HUDEP-2 (cell line): ENCODE measurements at regions not wholly inside any gene's neighbourhood (a gene's known extent, or its start where the extent isn't known, plus 50 kb on each side); places are given as distances from the start of the nearest gene placed in this dataset.

Experiments
- DNase-seq, 76 experiments: peaks; one replicate each; lab custom pipeline; 2025; ENCODE audit not compliant: unreplicated experiment in 76 of 76; lab: John Stamatoyannopoulos, UW

- DNase-seq, result no peak
These were observed 128.6 kb upstream of the HDAC4 start for GRCh38 chr2:239529313-239530015.

DNA sequence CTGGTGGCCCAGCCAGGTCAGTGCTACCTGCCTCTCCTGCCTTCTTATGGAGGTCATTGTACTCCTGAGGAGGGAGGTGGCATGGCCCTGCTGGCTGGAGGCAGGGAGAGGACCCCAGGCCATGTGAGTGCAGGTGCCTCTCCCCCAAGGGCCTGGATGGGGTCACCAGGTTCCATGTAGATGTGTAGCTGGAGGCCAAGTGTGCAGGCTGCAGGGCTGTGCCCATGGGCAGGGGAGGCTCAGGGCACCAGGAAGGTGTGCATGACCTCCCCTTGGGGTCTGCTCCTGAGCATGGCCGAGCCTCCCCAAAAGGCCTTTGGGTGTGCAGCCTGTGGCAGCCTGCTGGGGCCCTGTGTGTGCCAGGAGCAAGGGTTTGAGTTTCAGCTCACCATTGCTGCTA is 128.1 kb upstream of the HDAC4 start:
- no peak for DNase-seq

DNA sequence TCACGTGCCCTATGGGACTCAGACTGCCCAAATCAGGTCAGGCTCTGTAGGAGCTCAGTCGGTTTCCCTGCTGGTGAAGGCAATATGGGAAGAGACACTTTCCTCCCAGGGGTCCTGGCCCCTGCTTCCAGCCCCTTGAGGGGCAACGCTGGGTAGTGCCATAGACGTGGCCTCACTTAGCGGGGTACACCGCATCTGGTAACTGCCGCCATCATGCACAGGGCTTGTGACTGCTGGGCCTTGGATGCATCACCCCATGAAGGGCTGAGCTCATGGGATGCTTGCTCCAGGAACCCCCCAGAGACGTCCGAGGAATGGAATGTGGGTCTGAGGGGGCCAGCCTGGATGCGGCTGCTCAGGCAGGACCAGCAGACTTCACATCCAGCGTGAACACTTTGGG is 127.3 kb upstream of the HDAC4 start:
- no peak for DNase-seq

- DNase-seq, result no peak
These were observed 126.0 kb upstream of the HDAC4 start for GRCh38 chr2:239526666-239527415.

GRCh38 chr2:239526038-239526437 is 125.2 kb upstream of the HDAC4 start:
- no peak for DNase-seq

GRCh38 chr2:239523954-239524330 is 123.1 kb upstream of the HDAC4 start:
- DNase-seq, result no peak

DNA sequence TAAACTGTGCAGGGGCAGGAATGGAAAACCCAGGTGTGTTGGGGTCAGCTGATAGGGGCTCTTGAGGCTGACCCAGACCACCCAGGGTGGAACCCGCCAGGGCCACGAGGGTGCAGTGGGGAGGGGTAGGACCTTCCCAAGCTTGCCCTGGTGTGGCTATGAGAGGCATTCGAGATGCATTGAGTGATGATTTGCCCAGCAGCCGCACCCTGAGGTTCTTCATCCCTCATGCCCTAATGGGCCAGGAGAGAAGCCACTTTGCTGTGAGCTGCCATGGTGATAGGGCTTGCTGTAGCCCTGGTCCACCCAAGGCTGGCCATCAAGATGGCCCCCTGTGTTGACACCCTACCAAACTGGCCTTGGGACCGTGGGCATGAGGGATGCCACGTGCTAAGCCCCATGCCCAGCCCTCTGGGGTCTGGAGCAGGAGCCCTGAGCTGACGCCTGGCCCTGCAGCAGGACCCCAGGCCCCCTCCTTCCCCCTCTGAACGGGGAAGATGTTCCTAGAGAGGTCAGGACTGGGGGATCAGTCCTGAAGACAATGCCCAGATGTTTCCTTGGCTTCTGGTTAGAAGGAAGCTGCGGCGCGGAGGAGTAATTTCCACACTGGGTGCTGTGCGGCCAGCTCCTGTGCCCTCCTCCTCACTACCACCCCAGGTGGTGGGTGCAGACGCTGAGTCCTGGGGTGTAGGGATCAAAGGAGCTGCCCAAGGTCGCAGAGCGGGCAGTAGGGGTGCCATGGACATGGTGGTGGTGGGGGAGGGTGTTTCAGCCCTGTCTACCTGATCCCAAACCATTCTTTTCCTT is 122.5 kb upstream of the HDAC4 start:
- DNase-seq, result no peak

GRCh38 chr2:239522740-239523119 is 121.9 kb upstream of the HDAC4 start:
- no peak for DNase-seq

DNA sequence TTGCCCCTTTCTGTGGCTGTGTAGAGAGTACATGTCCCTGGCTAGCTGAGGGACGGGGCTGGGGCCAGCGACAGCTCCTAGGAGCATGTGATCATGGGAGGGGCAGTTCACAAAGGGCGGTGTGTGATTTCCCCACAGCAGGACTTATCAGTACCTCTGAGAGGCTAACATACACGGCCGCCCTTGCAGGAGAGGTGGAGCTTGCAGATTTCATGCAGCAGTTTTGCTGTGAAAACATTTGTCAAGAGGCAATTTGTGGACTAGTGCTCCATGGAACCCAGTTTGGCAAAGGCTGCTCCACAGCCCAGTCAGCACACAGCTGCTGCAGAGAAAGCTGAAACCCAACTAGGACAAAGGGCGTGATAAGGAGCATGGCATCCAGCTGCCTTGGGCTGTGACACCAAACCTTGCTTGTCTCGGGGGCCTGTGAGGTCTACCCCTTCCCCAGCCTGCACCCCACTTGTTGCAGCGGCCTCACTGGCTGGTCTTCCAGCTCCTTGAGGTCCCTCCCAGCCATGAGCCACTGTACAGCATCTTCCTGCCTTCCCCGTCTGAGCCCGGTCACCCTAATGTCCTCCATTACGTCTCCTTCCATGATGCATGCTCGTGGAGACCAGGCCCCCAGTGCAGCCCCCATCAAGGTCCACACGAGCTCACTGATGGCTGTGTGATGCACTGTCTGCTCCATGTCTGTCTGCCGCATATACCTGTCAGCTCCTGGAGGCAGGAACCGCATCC is 121.4 kb upstream of the HDAC4 start:
- DNase-seq, result peak in 57 of 76 experiments; percentile 3 to 67 (median 31)

DNA sequence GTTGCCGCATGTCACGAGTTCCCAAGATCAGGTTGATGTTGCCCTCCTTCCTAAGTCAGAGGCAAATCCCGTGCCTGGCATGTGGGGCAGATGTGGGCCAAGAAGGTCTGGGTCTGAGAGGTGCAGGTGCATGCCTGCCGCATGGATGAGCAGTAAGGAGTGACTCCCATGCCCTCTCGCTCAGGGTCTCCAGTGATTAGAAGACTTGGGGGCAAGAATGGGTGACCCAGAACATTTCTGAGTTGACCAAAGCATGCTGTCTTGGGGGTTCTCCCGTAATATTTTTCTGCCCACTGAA is 120.6 kb upstream of the HDAC4 start:
- DNase-seq, result no peak

- no peak for DNase-seq
These were observed 120.1 kb upstream of the HDAC4 start for GRCh38 chr2:239520811-239521517.

GRCh38 chr2:239519921-239520585 is 119.2 kb upstream of the HDAC4 start:
- DNase-seq, result no peak

DNA sequence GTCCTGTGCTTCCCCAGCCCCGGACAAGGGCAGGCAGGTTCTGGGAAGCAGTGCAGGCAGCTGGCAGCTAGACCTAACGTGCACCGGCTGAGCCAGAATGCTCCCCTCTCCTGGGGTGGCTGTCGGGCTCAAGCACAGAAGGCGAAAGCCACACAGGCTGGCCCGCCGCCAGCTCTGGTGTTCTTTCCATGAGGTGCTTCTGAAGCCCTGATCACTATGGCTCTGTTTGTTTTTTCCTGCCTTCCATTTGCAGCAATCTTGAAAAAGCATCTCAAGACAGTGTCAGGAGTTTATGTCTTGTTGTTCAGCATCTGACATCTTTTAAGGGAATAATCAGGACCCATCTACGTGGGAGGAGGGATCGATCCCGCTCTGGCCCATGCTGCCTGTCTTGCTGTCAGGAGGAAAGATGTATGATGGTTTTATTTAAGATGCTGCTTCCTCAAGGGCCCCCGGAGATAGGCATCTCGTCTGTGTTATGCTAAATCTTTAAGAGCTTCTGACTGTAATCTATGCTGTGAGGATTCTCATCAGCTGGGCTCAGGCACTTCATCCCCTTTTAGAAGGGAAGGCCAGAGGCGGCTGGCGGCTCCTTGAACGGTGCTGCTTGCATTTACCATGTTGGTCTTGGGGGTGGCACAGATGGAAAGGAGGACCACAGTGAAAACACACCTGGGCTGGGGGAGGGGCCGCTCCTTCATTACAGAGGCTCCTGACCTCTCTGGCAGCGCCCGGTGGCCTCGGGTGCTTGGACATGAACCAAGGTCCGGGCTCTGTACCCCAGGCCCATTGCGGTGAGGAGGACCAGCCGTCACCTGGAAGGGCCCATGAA is 118.5 kb upstream of the HDAC4 start:
- DNase-seq, result peak in 2 of 76 experiments; percentile 6 to 28

DNA sequence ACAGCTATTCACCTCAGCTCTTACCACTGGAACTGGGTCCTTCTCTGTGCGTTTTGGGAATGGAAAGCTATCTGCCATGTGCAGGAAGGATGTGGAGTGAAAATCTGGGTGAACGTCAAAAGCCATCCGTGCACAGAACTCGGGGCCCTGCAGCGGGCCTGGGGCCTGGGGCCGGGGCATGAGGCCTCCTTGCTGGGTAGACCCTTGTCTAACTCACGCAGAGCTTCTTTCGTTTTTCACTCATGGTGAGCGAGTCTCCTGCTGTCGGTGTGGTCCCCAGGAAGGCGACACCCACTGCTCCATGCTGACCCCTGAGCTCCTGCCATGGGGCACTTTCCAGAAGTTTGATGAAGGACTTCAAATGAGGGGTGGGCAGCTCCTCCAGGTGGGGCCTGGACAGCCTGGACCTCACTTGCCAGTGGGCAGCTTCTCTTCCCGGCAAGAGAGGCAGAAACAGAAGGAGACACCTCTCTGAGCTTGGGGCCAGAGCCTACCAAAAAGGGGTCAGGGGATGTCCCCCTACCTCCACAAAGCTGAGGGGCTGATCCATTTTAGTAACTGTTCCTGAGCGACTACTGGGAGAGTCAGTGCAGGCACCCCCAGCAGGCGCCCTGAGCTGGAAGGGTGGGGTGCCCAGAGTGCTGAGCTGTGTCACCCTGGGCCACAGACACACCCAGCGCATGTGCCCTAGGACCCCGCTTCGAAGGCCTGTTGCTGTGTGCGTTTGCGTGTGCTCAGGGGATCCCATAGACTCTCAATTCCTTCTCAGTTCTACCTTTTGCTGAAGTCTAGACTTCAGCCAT is 117.7 kb upstream of the HDAC4 start:
- DNase-seq, result no peak

DNA sequence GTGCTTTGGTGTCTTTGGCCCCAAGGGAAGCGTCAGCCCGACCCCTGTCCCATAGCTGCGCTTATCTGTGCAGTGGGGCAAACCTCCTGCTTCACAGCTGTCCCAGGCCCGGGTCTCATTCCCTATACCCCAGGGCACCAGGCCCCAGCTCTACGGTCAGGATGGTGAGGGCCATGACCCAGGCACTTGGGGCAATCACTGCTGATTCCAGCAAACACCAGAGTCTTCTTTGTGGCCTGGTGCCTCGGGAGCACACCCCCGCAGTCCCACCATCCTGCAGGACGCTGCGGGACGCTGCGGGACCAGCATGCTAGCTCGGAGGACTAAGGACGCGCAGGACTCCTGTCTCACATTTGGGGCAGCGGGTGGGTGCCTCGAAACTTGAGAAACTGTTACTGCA is 116.9 kb upstream of the HDAC4 start:
- DNase-seq, result no peak

DNA sequence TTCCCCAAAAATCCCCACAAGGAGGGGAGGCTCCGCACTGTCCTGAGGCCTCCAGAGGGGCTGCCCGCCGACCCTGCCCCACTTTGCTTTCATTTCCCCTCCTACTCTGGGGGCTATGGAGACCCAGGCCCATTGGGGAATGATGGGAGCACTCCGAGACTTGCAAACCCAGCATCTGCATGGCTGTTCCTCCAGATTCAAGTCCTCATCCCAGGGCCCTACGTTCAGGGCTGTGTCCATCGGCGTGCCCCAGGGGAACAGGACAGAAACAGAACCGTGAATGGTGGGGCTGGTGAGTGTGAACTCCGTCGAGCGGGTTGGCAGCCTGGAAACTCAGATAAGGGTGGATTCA is 116.1 kb upstream of the HDAC4 start:
- no peak for DNase-seq

- DNase-seq, result no peak
These were observed 115.6 kb upstream of the HDAC4 start for GRCh38 chr2:239516286-239516953.
